IMR-90 (cell line): ENCODE measurements at regions not wholly inside any gene's neighbourhood (a gene's known extent, or its start where the extent isn't known, plus 50 kb on each side); places are given as distances from the start of the nearest gene placed in this dataset.

Experiments used
- ATAC-seq: fragments of 200-7000 bp; cut with Tn5 transposase; 2 replicates; pipeline ENCODE4 v1.9.1; 2020; ENCODE audit warnings: low read depth, mild to moderate bottlenecking, moderate library complexity
- BruUV-seq: library from RNA; stranded (reverse); fragments of 400-500 nt; replicated peaks from 2 replicates; lab custom pipeline; 2021; lab: Mats Ljungman, UMichigan
- CTCF ChIA-PET: fragments of 300-600 bp; formaldehyde crosslinking; extraction: SDS; loops from one replicate; lab custom pipeline; 2021; ENCODE audit warnings: antibody characterized with exemption; lab: Yijun Ruan, JAX
- POLR2A ChIA-PET: fragments of 300-600 bp; sonication (Branson Sonifier 250); formaldehyde crosslinking; loops from one replicate; lab custom pipeline; 2022; ENCODE audit warnings: antibody characterized with exemption; ENCODE audit not compliant: unreplicated experiment; lab: Charles Lee
- DNase-seq: peaks from one replicate; pipeline ENCODE4 v3.0.0; 2013
- H2AFZ ChIP-seq: replicated peaks from 2 replicates; pipeline ENCODE3; 2013; ENCODE audit warnings: low read length, mild to moderate bottlenecking; ENCODE audit not compliant: poor library complexity
- H2AK5ac ChIP-seq: 2 replicates; pipeline ENCODE4 v1.6.1; 2013; ENCODE audit warnings: low read depth, low read length, inconsistent platforms
- H2AK9ac ChIP-seq: replicated peaks from 2 replicates; pipeline ENCODE3; 2013; ENCODE audit warnings: mild to moderate bottlenecking, low read depth, low read length, moderate library complexity; ENCODE audit not compliant: poor library complexity
- H2BK120ac ChIP-seq: 2 replicates; pipeline ENCODE4 v1.6.1; 2013; ENCODE audit warnings: low read depth, low read length, inconsistent platforms
- H2BK15ac ChIP-seq: 3 replicates; pipeline ENCODE4 v1.6.1; 2013; ENCODE audit warnings: low read depth, low read length, inconsistent platforms
- H2BK20ac ChIP-seq: 2 replicates; pipeline ENCODE4 v1.6.1; 2013; ENCODE audit warnings: low read depth, mild to moderate bottlenecking, inconsistent platforms, low read length, moderate library complexity
- H2BK5ac ChIP-seq: 2 replicates; pipeline ENCODE4 v1.6.1; 2013; ENCODE audit warnings: mild to moderate bottlenecking, low read depth, low read length, inconsistent platforms; ENCODE audit not compliant: poor library complexity, severe bottlenecking
- H3K14ac ChIP-seq: replicated peaks from 2 replicates; pipeline ENCODE4 v1.6.1; 2013; ENCODE audit warnings: low read depth, low read length, inconsistent platforms
- H3K18ac ChIP-seq: 2 replicates; pipeline ENCODE4 v1.6.1; 2013; ENCODE audit warnings: low read depth, low read length, control low read depth
- H3K23ac ChIP-seq: 2 replicates; pipeline ENCODE4 v1.6.1; 2013; ENCODE audit warnings: low read depth, low read length, inconsistent platforms
- H3K27ac ChIP-seq: 2 replicates; pipeline ENCODE4 v1.5.1; 2013; ENCODE audit warnings: mild to moderate bottlenecking, control low read depth, low read length; ENCODE audit not compliant: insufficient read depth
- H3K27me3 ChIP-seq: 2 replicates; pipeline ENCODE4 v1.6.1; 2013; ENCODE audit warnings: low read length; ENCODE audit not compliant: control insufficient read depth, insufficient read depth
- H3K36me3 ChIP-seq: 2 replicates; pipeline ENCODE4 v1.6.1; 2013; ENCODE audit warnings: low read length, mixed read lengths; ENCODE audit not compliant: control insufficient read depth, insufficient read depth
- H3K4ac ChIP-seq: 2 replicates; pipeline ENCODE4 v1.6.1; 2013; ENCODE audit warnings: low read depth, low read length, inconsistent platforms
- H3K4me1 ChIP-seq: 2 replicates; pipeline ENCODE4 v1.6.1; 2013; ENCODE audit warnings: low read length, mixed read lengths; ENCODE audit not compliant: control insufficient read depth, insufficient read depth
- H3K4me2 ChIP-seq: 2 replicates; pipeline ENCODE4 v1.6.1; 2013; ENCODE audit warnings: low read depth, mild to moderate bottlenecking, control low read depth, low read length, moderate library complexity
- H3K4me3 ChIP-seq: 2 replicates; pipeline ENCODE4 v1.5.1; 2013; ENCODE audit warnings: low read depth, mild to moderate bottlenecking, control low read depth, low read length, moderate library complexity; ENCODE audit not compliant: insufficient read depth
- H3K56ac ChIP-seq: 2 replicates; pipeline ENCODE4 v1.6.1; 2013; ENCODE audit warnings: low read length, inconsistent platforms; ENCODE audit not compliant: insufficient read depth; ENCODE audit errors: extremely low read depth
- H3K79me1 ChIP-seq, 2 experiments: 2 replicates each; pipeline ENCODE4 v1.6.1; 2013; ENCODE audit warnings: low read length in 2 of 2, inconsistent platforms in 1 of 2, low read depth in 1 of 2
- H3K9ac ChIP-seq: 2 replicates; pipeline ENCODE4 v1.6.1; 2013; ENCODE audit warnings: low read depth, low read length, control low read depth
- H3K9me1 ChIP-seq: 2 replicates; pipeline ENCODE4 v1.6.1; 2013; ENCODE audit warnings: low read length, inconsistent platforms; ENCODE audit not compliant: insufficient read depth
- H3K9me3 ChIP-seq: 2 replicates; pipeline ENCODE4 v1.6.1; 2013; ENCODE audit warnings: low read length; ENCODE audit not compliant: control insufficient read depth, insufficient read depth
- H4K20me1 ChIP-seq: 2 replicates; pipeline ENCODE4 v1.6.1; 2013; ENCODE audit warnings: low read length, inconsistent platforms; ENCODE audit not compliant: insufficient read depth
- H4K5ac ChIP-seq: 2 replicates; pipeline ENCODE4 v1.6.1; 2013; ENCODE audit warnings: mild to moderate bottlenecking, low read depth, low read length, control low read depth
- H4K8ac ChIP-seq, 2 experiments: 2 replicates each; pipeline ENCODE4 v1.6.1; 2013; ENCODE audit warnings: low read depth in 2 of 2, low read length in 2 of 2, control low read depth in 1 of 2, inconsistent platforms in 1 of 2
- H4K91ac ChIP-seq: 2 replicates; pipeline ENCODE4 v1.6.1; 2013; ENCODE audit warnings: low read depth, low read length, inconsistent platforms; ENCODE audit not compliant: insufficient read depth
- CEBPB ChIP-seq: IDR thresholded peaks from 2 replicates; pipeline ENCODE4 v1.6.1; 2012; ENCODE audit warnings: low read depth, low read length, improper control_type of control experiment
- CHD1 ChIP-seq: IDR thresholded peaks from 2 replicates; pipeline ENCODE4 v1.6.1; 2012; ENCODE audit warnings: low read depth, low read length, improper control_type of control experiment
- CTCF ChIP-seq: conservative IDR thresholded peaks from 2 replicates; pipeline ENCODE4 v1.5.1; 2012; ENCODE audit warnings: mild to moderate bottlenecking, low read depth, low read length, improper control_type of control experiment
- ELK1 ChIP-seq: fragments of 150-350 bp; IDR thresholded peaks from 2 replicates; pipeline ENCODE4 v1.6.1; 2016; ENCODE audit warnings: low read depth, mild to moderate bottlenecking, low read length, moderate library complexity, borderline replicate concordance
- FOS ChIP-seq: fragments of 150-350 bp; IDR thresholded peaks from 2 replicates; pipeline ENCODE4 v1.6.1; 2016; ENCODE audit warnings: low read depth, low read length
- MAFK ChIP-seq: IDR thresholded peaks from 2 replicates; pipeline ENCODE4 v1.6.1; 2012; ENCODE audit warnings: low read depth, low read length, improper control_type of control experiment
- MXI1 ChIP-seq: IDR thresholded peaks from 2 replicates; pipeline ENCODE4 v1.6.1; 2012; ENCODE audit warnings: low read depth, mild to moderate bottlenecking, low read length, moderate library complexity, borderline replicate concordance
- NFE2L2 ChIP-seq: fragments of 150-350 bp; IDR thresholded peaks from 2 replicates; pipeline ENCODE4 v1.6.1; 2016; ENCODE audit warnings: low read depth, mild to moderate bottlenecking, low read length
- POLR2A ChIP-seq: IDR thresholded peaks from 2 replicates; pipeline ENCODE4 v1.6.1; 2012; ENCODE audit warnings: mild to moderate bottlenecking, low read depth, low read length
- RAD21 ChIP-seq: IDR thresholded peaks from 2 replicates; pipeline ENCODE4 v1.6.1; 2012; ENCODE audit warnings: low read length, improper control_type of control experiment
- RCOR1 ChIP-seq: IDR thresholded peaks from 2 replicates; pipeline ENCODE4 v1.6.1; 2012; ENCODE audit warnings: mild to moderate bottlenecking, low read length, improper control_type of control experiment; ENCODE audit not compliant: insufficient replicate concordance
- RFX5 ChIP-seq: IDR thresholded peaks from 2 replicates; pipeline ENCODE4 v1.8.0; 2012; ENCODE audit warnings: low read depth, mild to moderate bottlenecking, low read length, moderate library complexity
- SMC3 ChIP-seq: fragments of 150-350 bp; IDR thresholded peaks from 2 replicates; pipeline ENCODE4 v1.6.1; 2016; ENCODE audit warnings: low read depth, mild to moderate bottlenecking, antibody characterized with exemption, low read length, moderate library complexity
- USF2 ChIP-seq: fragments of 150-350 bp; IDR thresholded peaks from 2 replicates; pipeline ENCODE4 v1.6.1; 2017; ENCODE audit warnings: mild to moderate bottlenecking, antibody characterized with exemption, low read length, low read depth
- WGBS, 2 experiments: methylation state at CpG; one replicate each; pipeline versions ENCODE4 v1.1.5 to v1.1.7; 2013; ENCODE audit warnings: missing lambda C conversion rate in 2 of 2; ENCODE audit not compliant: insufficient read length in 1 of 2; ENCODE audit errors: extremely low coverage in 2 of 2; 5-methylcytosine and 5-hydroxymethylcytosine counted together
- dilution Hi-C: fragments of 300-500 bp; cut with HindIII; formaldehyde crosslinking; loops from one replicate; pipeline ENCODE4 v1.14.3; 2018; ENCODE audit warnings: low sequenced_read_pairs; ENCODE audit not compliant: unreplicated experiment
- in situ Hi-C: fragments of 300-500 bp; cut with MboI; formaldehyde crosslinking; loops from 3 replicates; pipeline ENCODE4 v1.14.3; 2019; ENCODE audit warnings: low sequenced_read_pairs, inconsistent platforms, mixed read lengths
- intact Hi-C: fragments of 100-400 bp; cut with micrococcal nuclease; formaldehyde crosslinking; loops from 2 replicates; pipeline ENCODE4 v1.10.0; 2022

- Histone ChIP-seq H3K9me3 (no peaks in the 10 kb centered on the region), H2AFZ (no peak overlapping the region), H3K27me3 (no peaks in the 10 kb centered on the region), H2AK9ac (no peak overlapping the region), H4K91ac (peak overlapping the region; percentile 78), H4K20me1 (peaks cover 5% of the 10 kb centered on the region; the same call in 1 of the 2 replicates), H2BK120ac (peak overlapping the region; percentile 76), H3K56ac (0 out of 2 replicates have a peak overlapping the region, but pooled peaks have one; percentile 46), H2BK5ac (peak overlapping the region; percentile 87), H3K23ac (peak overlapping the region; percentile 49; the same call in 1 of the 2 replicates), H3K9me1 (peaks cover 12% of the 10 kb centered on the region), H3K4me2 (peak overlapping the region; percentile 80), H2BK20ac (peak overlapping the region; percentile 87), H3K4me3 (no peak overlapping the region), H3K18ac (peak overlapping the region; percentile 94), H3K36me3 (peaks cover 19% of the 10 kb centered on the region), H2BK15ac (peak overlapping the region; percentile 17; the same call in 1 of the 3 replicates), H3K4ac (peak overlapping the region; percentile 83), H2AK5ac (peak overlapping the region; percentile 93), H4K8ac (peak overlapping the region; percentile 33 to 78; a peak in 3 of 4 replicates), H3K9ac (peak overlapping the region; percentile 52; the same call in 1 of the 2 replicates), H3K4me1 (peaks cover 23% of the 10 kb centered on the region), H3K79me1 (peaks cover 24 to 48% of the 10 kb centered on the region in 2 experiments), H4K5ac (peak overlapping the region; percentile 89), H3K27ac (peak overlapping the region; percentile 85), H3K14ac (peak overlapping the region; percentile 75; the same call in 1 of the 2 replicates)
- TF ChIP-seq MAFK (peak; percentile 72), CTCF (no peak), RFX5 (no peak), MXI1 (no peak), CHD1 (no peak), USF2 (peak; percentile 24; the same call in 1 of the 2 replicates), FOS (no peak), SMC3 (no peak), POLR2A (no peak), CEBPB (no peak), ELK1 (no peak), NFE2L2 (no peak), RCOR1 (no peak), RAD21 (0 out of 2 replicates have a peak, but pooled peaks have one; percentile 8)
- ATAC-seq: peak; percentile 23; the same call in 1 of the 2 replicates
- BruUV-seq: no TSS peak
- POLR2A ChIA-PET: no interaction called here
- peak; percentile 93 for DNase-seq
- 44% methylated on average over 3 of the region's 11 CpGs; no CpG with 5 or more reads in 1 of the 2 experiments for WGBS, 2 experiments
- dilution Hi-C loops (no loop called here), intact Hi-C loops (loop anchor here (2.0 to 10.0 kb wide), 5 partner anchors 197 to 979 kb away; no protein-coding TSS in a partner anchor), in situ Hi-C loops (loop anchor here (5.0 kb wide), 1 partner anchor 83 kb away; no protein-coding TSS in a partner anchor)
- CTCF ChIA-PET: no interaction called here
These were observed 96.8 kb downstream of the ZNF608 start for GRCh38 chr5:124649491-124650146.
